HepG2 (cell line): ENCODE measurements at regions not wholly inside any gene's neighbourhood (a gene's known extent, or its start where the extent isn't known, plus 50 kb on each side); places are given as distances from the start of the nearest gene placed in this dataset.

Source experiments
- ATAC-seq: fragments of 200-7000 bp; cut with Tn5 transposase; 3 replicates; pipeline ENCODE4 v1.9.1; 2020; ENCODE audit warnings: mild to moderate bottlenecking, moderate library complexity
- BruUV-seq: library from RNA; stranded (reverse); fragments of 400-500 nt; replicated peaks from 2 replicates; lab custom pipeline; 2021; lab: Mats Ljungman, UMichigan
- CTCF ChIA-PET: fragments of 300-600 bp; formaldehyde crosslinking; extraction: SDS; loops from one replicate; lab custom pipeline; 2021; ENCODE audit warnings: low total read pairs, inconsistent platforms, low intra/inter-chr PET ratio; lab: Yijun Ruan, JAX
- POLR2A ChIA-PET: fragments of 350-600 bp; sonication (Branson Sonifier 250); formaldehyde crosslinking; loops from one replicate; lab custom pipeline; 2020; ENCODE audit warnings: antibody characterized with exemption, inconsistent platforms; lab: Yijun Ruan, JAX
- DNase-seq: peaks from one replicate; pipeline ENCODE4 v3.0.0-alpha.2; 2015; ENCODE audit warnings: low spot score
- FAIRE-seq: peaks from 3 replicates; lab custom pipeline; 2011; peaks lifted over from hg19 to GRCh38; lab: Jason Lieb, UNC
- H2AFZ ChIP-seq: one replicate; pipeline ENCODE4 v1.6.1; 2011; ENCODE audit warnings: low read length, inconsistent platforms
- H3K27ac ChIP-seq: fragments of 300-600 bp; 3 replicates; pipeline ENCODE4 v1.8.0; 2011; ENCODE audit warnings: mixed run types, mild to moderate bottlenecking, mixed read lengths, low read length, inconsistent platforms; ENCODE audit not compliant: insufficient read depth; ENCODE audit errors: extremely low read length
- H3K27me3 ChIP-seq, 2 experiments: fragments of 200-600 bp in 1 of 2; 2 replicates in 1 of 2; 3 replicates in 1 of 2; pipeline versions ENCODE4 v1.6.0 to v1.8.0; 2011; ENCODE audit warnings: low read length in 2 of 2, mild to moderate bottlenecking in 2 of 2, moderate library complexity in 2 of 2, inconsistent platforms in 1 of 2; ENCODE audit not compliant: insufficient read depth in 2 of 2, control insufficient read depth in 1 of 2
- H3K36me3 ChIP-seq, 2 experiments: fragments of 200-600 bp in 1 of 2; replicated peaks in 1 of 2; 2 replicates in 1 of 2; 3 replicates in 1 of 2; pipeline versions ENCODE4 v1.5.1 to v1.8.0; 2011; ENCODE audit warnings: low read length in 2 of 2, inconsistent platforms in 1 of 2; ENCODE audit not compliant: insufficient read depth in 2 of 2, control insufficient read depth in 1 of 2
- H3K4me1 ChIP-seq: 2 replicates; pipeline ENCODE4 v1.5.1; 2012; ENCODE audit warnings: low read length, inconsistent platforms; ENCODE audit not compliant: insufficient read depth
- H3K4me2 ChIP-seq: 2 replicates; pipeline ENCODE4 v1.6.0; 2011; ENCODE audit warnings: low read depth, low read length, inconsistent platforms
- H3K4me3 ChIP-seq, 3 experiments: fragments of 200-600 bp in 1 of 3; sonication (generic), shearing (Covaris generic) in 1 of 3; replicated peaks in 1 of 3; 2 replicates each; pipeline ENCODE4 v1.5.1; 2011 to 2016; ENCODE audit warnings: low read length in 3 of 3, inconsistent platforms in 2 of 3, low read depth in 2 of 3, mild to moderate bottlenecking in 2 of 3, control low read depth in 1 of 3, mixed read lengths in 1 of 3; ENCODE audit not compliant: insufficient read depth in 1 of 3
- H3K79me2 ChIP-seq: one replicate; pipeline ENCODE4 v1.6.1; 2011; ENCODE audit warnings: low read length, inconsistent platforms; ENCODE audit not compliant: insufficient read depth
- H3K9ac ChIP-seq: 2 replicates; pipeline ENCODE4 v1.6.0; 2011; ENCODE audit warnings: mild to moderate bottlenecking, low read depth, low read length, inconsistent platforms; ENCODE audit not compliant: insufficient read depth
- H3K9me3 ChIP-seq: 2 replicates; pipeline ENCODE4 v1.5.1; 2012; ENCODE audit warnings: mild to moderate bottlenecking, low read length
- H4K20me1 ChIP-seq: 2 replicates; pipeline ENCODE4 v1.6.0; 2011; ENCODE audit warnings: inconsistent platforms, mild to moderate bottlenecking, low read length, moderate library complexity; ENCODE audit not compliant: insufficient read depth
- MAFK ChIP-seq, 2 experiments: IDR thresholded peaks in 1 of 2; conservative IDR thresholded peaks in 1 of 2; 2 replicates each; pipeline ENCODE4 v1.6.1; 2011; ENCODE audit warnings: improper control_type of control experiment in 2 of 2, low read length in 2 of 2
- SP5 ChIP-seq: IDR thresholded peaks from 2 replicates; pipeline ENCODE4 v1.6.1; 2016; ENCODE audit warnings: low read depth, borderline replicate concordance
- WGBS: methylation state at CpG from one replicate; pipeline ENCODE4 v1.1.6; 2017; ENCODE audit warnings: low lambda C conversion rate; 5-methylcytosine and 5-hydroxymethylcytosine counted together
- in situ Hi-C: cut with HindIII; loops from 2 replicates; pipeline ENCODE4 v1.10.0; 2017; ENCODE audit warnings: low pct_unique_long_range_greater_than_20kb; ENCODE audit not compliant: extremely low pct_ligation_motif_present
- intact Hi-C: fragments of 100-400 bp; cut with micrococcal nuclease; formaldehyde crosslinking; loops from one replicate; pipeline ENCODE4 v1.10.0; 2022; ENCODE audit not compliant: unreplicated experiment
- TF ChIP-seq, protein P1 (sequence below), 2 experiments: sonication (generic) in 1 of 2; formaldehyde crosslinking in 1 of 2; IDR thresholded peaks; 2 replicates each; pipeline versions ENCODE4 v1.4.0 to v1.6.1; 2018 to 2020; ENCODE audit warnings: missing genetic modification reagents in 2 of 2, borderline replicate concordance in 1 of 2, low read depth in 1 of 2, mild to moderate bottlenecking in 1 of 2, missing biosample characterization in 1 of 2

- TF ChIP-seq, protein P1, sequence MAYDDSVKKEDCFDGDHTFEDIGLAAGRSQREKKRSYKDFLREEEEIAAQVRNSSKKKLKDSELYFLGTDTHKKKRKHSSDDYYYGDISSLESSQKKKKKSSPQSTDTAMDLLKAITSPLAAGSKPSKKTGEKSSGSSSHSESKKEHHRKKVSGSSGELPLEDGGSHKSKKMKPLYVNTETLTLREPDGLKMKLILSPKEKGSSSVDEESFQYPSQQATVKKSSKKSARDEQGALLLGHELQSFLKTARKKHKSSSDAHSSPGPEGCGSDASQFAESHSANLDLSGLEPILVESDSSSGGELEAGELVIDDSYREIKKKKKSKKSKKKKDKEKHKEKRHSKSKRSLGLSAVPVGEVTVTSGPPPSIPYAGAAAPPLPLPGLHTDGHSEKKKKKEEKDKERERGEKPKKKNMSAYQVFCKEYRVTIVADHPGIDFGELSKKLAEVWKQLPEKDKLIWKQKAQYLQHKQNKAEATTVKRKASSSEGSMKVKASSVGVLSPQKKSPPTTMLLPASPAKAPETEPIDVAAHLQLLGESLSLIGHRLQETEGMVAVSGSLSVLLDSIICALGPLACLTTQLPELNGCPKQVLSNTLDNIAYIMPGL (CRISPR knock-in tag; IDR thresholded peaks at IDR 0.05; ENCODE audit: borderline replicate concordance in 1 of 2, low read depth in 1 of 2), result no peak
Observed at GRCh38 chr3:153275514-153275913, 113.5 kb downstream of the RAP2B start (continued).

DNA sequence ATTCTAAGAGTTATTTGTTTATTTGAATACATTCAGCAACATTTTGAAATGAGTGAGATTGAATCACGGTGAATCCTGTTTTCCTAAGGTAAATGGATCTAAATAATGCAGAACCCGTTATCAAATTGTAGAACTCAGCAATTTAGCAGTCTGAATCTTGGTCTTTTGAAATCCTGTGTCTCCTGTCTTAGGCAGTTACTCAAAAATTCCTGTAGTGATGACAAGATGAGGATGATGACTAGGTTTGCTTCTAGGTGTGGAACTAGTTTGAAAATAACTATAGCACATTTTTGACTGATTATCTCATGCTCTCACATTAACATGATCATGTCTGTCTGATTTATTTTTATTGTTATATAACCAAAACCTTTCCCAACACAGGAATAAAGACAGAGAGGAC, 115.0 kb downstream of the RAP2B start:
- in situ Hi-C loops, result no loop called here
- no TSS peak for BruUV-seq
- no peaks in the 10 kb centered on the region for H4K20me1 ChIP-seq
- WGBS, result 25% methylated on average over 2 of the region's 2 CpGs
- no peak overlapping the region for H3K4me2 ChIP-seq
- ChIA-PET POLR2A (no interaction called here), CTCF (no interaction called here)
- ATAC-seq (no peak), FAIRE-seq (no peak), DNase-seq (no peak)
- no peaks in the 10 kb centered on the region for H3K9me3 ChIP-seq
- H3K9ac ChIP-seq, result no peak overlapping the region
- no peak overlapping the region for H3K4me3 ChIP-seq
- H2AFZ ChIP-seq, result no peak overlapping the region
- no peaks in the 10 kb centered on the region for H3K79me2 ChIP-seq
- no peaks in the 10 kb centered on the region for H3K36me3 ChIP-seq
- H3K4me1 ChIP-seq, result no peaks in the 10 kb centered on the region
- H3K27ac ChIP-seq, result no peak overlapping the region
- TF ChIP-seq SP5 (CRISPR knock-in tag) (no peak), MAFK (conservative IDR thresholded peaks at IDR 0.05 in 1 of 2, IDR thresholded peaks at IDR 0.05 in 1 of 2; ENCODE audit: low read length in 2 of 2) (0 out of 4 replicates have a peak, but pooled peaks of 1 of the 2 experiments have one; percentile 4)
- no peaks in the 10 kb centered on the region; a peak in 2 of 5 replicates for H3K27me3 ChIP-seq
- intact Hi-C loops, result no loop called here
